Stimulated activated CD8-positive, alpha-beta memory T cell treated with anti-CD3 and anti-CD28 coated beads, Interleukin-4, amount 100 ng/mL, for 48 hours (primary cell): ENCODE measurements at regions not wholly inside any gene's neighbourhood (a gene's known extent, or its start where the extent isn't known, plus 50 kb on each side); places are given as distances from the start of the nearest gene placed in this dataset.

Experiments
- DNase-seq: peaks from one replicate; pipeline ENCODE4 v3.0.0-alpha.2; 2020

- DNase-seq: no peak
Observed at GRCh38 chr4:41430792-41431191, 107.2 kb upstream of the LIMCH1 start.

- no peak for DNase-seq
Observed at GRCh38 chr4:41431276-41431675, 106.7 kb upstream of the LIMCH1 start.

- no peak for DNase-seq
Observed at GRCh38 chr4:41432219-41432618, 105.7 kb upstream of the LIMCH1 start.

- no peak for DNase-seq
Observed at GRCh38 chr4:41432881-41433280, 105.1 kb upstream of the LIMCH1 start.

- no peak for DNase-seq
Observed at GRCh38 chr4:41433361-41433760, 104.6 kb upstream of the LIMCH1 start.

- DNase-seq: no peak
Observed at GRCh38 chr4:41435510-41435909, 102.4 kb upstream of the LIMCH1 start.

- DNase-seq: no peak
Observed at GRCh38 chr4:41436419-41436818, 101.5 kb upstream of the LIMCH1 start.

GRCh38 chr4:41437111-41437536 is 100.8 kb upstream of the LIMCH1 start:
- no peak for DNase-seq

- DNase-seq: no peak
Observed at GRCh38 chr4:41438931-41439297, 99.0 kb upstream of the LIMCH1 start.

GRCh38 chr4:41442810-41443209 is 95.1 kb upstream of the LIMCH1 start:
- DNase-seq: no peak

GRCh38 chr4:41443340-41444079 is 94.4 kb upstream of the LIMCH1 start:
- no peak for DNase-seq

GRCh38 chr4:41446391-41446790 is 91.6 kb upstream of the LIMCH1 start:
- DNase-seq: no peak

GRCh38 chr4:41446981-41447725 is 90.8 kb upstream of the LIMCH1 start:
- no peak for DNase-seq

GRCh38 chr4:41448934-41449333 is 89.0 kb upstream of the LIMCH1 start:
- no peak for DNase-seq

- no peak for DNase-seq
Observed at GRCh38 chr4:41451961-41452360, 86.0 kb upstream of the LIMCH1 start.

GRCh38 chr4:41452484-41453225 is 85.3 kb upstream of the LIMCH1 start:
- no peak for DNase-seq

GRCh38 chr4:41454423-41454822 is 83.5 kb upstream of the LIMCH1 start:
- DNase-seq: no peak

- DNase-seq: no peak
Observed at GRCh38 chr4:41455206-41455605, 82.8 kb upstream of the LIMCH1 start.

GRCh38 chr4:41456559-41457101 is 81.3 kb upstream of the LIMCH1 start:
- no peak for DNase-seq

- DNase-seq: no peak
Observed at GRCh38 chr4:41458689-41459088, 79.3 kb upstream of the LIMCH1 start.

GRCh38 chr4:41460641-41461040 is 77.3 kb upstream of the LIMCH1 start:
- no peak for DNase-seq

- DNase-seq: no peak
Observed at GRCh38 chr4:41461780-41462307, 76.1 kb upstream of the LIMCH1 start.

- DNase-seq: no peak
Observed at GRCh38 chr4:41465146-41465761, 72.7 kb upstream of the LIMCH1 start.
